Nephron progenitor cell (in vitro differentiated cells): ENCODE measurements at regions not wholly inside any gene's neighbourhood (a gene's known extent, or its start where the extent isn't known, plus 50 kb on each side); places are given as distances from the start of the nearest gene placed in this dataset.
A peak's percentile ranks its signal among the peaks of the same experiment; 100 is the strongest.

ENCODE experiments used
- DNase-seq: peaks from one replicate; pipeline ENCODE4 v3.0.0; 2021
- H3K27ac Mint-ChIP-seq: 2 replicates; pipeline ENCODE4 v1.8.0; 2021; ENCODE audit warnings: mild to moderate bottlenecking, moderate library complexity, mixed read lengths
- H3K27me3 Mint-ChIP-seq: 2 replicates; pipeline ENCODE4 v1.8.0; 2021; ENCODE audit warnings: mild to moderate bottlenecking, low read depth, mixed read lengths; ENCODE audit not compliant: poor library complexity
- H3K36me3 Mint-ChIP-seq: 2 replicates; pipeline ENCODE4 v1.8.0; 2021; ENCODE audit warnings: low read depth, mixed read lengths
- H3K4me1 Mint-ChIP-seq: 2 replicates; pipeline ENCODE4 v1.8.0; 2021; ENCODE audit warnings: mixed read lengths
- H3K4me3 Mint-ChIP-seq: 2 replicates; pipeline ENCODE4 v1.8.0; 2021; ENCODE audit warnings: mild to moderate bottlenecking, moderate library complexity, mixed read lengths
- H3K9me3 Mint-ChIP-seq: 2 replicates; pipeline ENCODE4 v1.8.0; 2021; ENCODE audit warnings: mild to moderate bottlenecking, moderate library complexity, mixed read lengths
- CTCF ChIP-seq: fragments of 200-600 bp; sonication (generic); IDR thresholded peaks from 2 replicates; pipeline ENCODE4 v1.5.0; 2021; ENCODE audit warnings: antibody characterized with exemption

DNA sequence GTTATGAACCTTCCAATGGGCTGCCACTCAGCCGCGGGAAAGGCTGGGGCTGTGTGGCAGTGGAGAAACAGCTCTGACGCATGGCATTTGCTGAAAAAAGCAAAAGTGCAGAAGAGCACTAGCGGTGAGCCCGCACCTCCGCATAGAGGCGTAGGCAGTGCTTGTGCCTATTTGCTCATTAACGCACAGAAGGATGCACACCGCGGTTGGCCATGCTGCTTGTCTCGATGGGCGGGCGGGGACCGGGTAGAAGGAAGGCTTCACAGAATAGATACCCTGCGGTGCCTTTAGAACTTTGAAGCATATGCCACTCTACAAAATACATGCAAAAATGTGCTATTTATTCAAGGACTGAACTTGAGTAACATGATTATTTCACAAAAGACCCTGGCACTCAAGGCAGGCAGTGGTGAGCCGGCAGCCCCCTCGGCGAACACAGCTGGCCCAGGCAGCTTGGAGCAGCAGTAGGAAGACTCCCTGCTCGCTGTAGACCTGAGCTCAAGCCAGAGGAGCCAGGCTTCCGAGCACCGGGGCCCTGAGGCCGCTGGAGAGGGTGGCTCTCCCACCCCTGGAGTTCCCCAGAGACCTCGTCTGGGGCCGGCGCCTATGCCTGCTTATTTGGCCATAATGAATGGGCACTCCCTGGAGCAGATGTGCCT is 71.5 kb downstream of the SIK1 start:
- H3K36me3 Mint-ChIP-seq, result no peaks in the 10 kb centered on the region
- peaks cover 18% of the 10 kb centered on the region for H3K27me3 Mint-ChIP-seq
- peaks cover 64% of the 10 kb centered on the region for H3K4me1 Mint-ChIP-seq
- no peak overlapping the region for H3K4me3 Mint-ChIP-seq
- H3K27ac Mint-ChIP-seq, result no peak overlapping the region
- no peaks in the 10 kb centered on the region for H3K9me3 Mint-ChIP-seq
- no peak for DNase-seq
- no peak for TF ChIP-seq CTCF

DNA sequence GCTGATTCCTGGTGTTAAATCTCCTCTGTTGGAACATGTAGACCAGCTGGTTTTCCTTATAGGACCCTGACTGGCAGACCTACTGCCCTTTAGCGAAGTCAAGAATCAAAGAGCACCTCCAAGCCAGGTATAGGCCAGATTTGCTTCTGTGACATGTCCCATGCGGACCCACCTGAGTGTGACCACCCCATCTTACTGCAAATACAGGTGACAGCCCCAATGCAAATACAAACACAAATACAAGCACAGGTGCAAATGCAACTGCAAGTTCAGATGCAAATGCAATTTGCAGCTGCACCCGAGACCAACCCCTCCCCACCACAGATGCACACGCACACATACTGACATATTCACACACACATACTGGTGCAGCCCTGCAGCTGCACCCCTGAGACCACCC is 72.3 kb downstream of the SIK1 start:
- peak overlapping the region; percentile 60 for H3K27ac Mint-ChIP-seq

GRCh38 chr21:43354026-43354420 is 72.9 kb downstream of the SIK1 start:
- H3K4me3 Mint-ChIP-seq, result no peak overlapping the region
- no peaks in the 10 kb centered on the region for H3K36me3 Mint-ChIP-seq
- peaks cover 53% of the 10 kb centered on the region for H3K4me1 Mint-ChIP-seq
- no peak for TF ChIP-seq CTCF
- no peaks in the 10 kb centered on the region for H3K9me3 Mint-ChIP-seq
- no peak overlapping the region for H3K27ac Mint-ChIP-seq
- peaks cover 14% of the 10 kb centered on the region for H3K27me3 Mint-ChIP-seq
- no peak for DNase-seq

More for the DNA sequence above, 72.3 kb downstream of the SIK1 start:
- Mint-ChIP-seq H3K27me3 (peaks cover 18% of the 10 kb centered on the region), H3K9me3 (no peaks in the 10 kb centered on the region), H3K36me3 (no peaks in the 10 kb centered on the region), H3K4me3 (no peak overlapping the region), H3K4me1 (peaks cover 56% of the 10 kb centered on the region)
- DNase-seq, result no peak
- no peak for TF ChIP-seq CTCF

- Mint-ChIP-seq H3K9me3 (no peaks in the 10 kb centered on the region), H3K4me1 (peaks cover 53% of the 10 kb centered on the region), H3K36me3 (no peaks in the 10 kb centered on the region), H3K27me3 (peaks cover 14% of the 10 kb centered on the region), H3K27ac (no peak overlapping the region), H3K4me3 (no peak overlapping the region)
- no peak for TF ChIP-seq CTCF
- no peak for DNase-seq
Measured at GRCh38 chr21:43353282-43354025, 73.5 kb downstream of the SIK1 start.

DNA sequence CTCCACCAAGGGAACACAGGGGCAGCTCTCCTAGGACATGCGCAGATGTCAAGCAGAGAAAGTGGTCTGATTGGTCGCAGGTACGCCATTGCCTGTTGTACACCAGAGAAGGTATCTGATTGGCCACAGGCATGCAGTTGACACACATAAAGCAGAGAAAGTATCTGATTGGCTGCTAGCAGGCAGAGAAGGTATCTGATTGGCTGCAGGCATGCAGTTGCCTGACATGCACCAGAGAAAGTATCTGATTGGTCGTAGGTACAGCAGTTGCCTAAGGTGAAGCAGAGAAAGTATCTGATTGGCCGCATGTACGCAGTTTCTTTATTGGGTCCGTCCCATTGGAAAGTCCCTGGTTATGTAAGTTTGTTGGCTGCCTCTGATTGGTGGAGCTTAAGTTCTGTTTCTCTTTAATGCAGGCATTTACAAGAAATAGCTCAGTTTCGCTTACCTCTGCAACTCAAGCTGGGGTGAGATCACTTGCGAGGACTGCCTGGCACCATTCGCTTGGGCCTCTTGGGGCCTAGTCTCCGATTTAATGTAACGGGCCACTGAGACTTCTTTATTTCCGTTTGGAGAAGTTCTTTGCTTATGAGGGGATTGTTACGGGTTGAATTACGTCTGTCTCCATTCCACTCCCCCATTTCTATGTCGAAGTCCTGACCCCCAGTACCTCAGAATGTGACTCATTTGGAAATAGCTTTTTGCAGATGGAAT is 74.2 kb downstream of the SIK1 start:
- Mint-ChIP-seq H3K27ac (no peak overlapping the region), H3K27me3 (peaks cover 14% of the 10 kb centered on the region), H3K4me1 (peaks cover 45% of the 10 kb centered on the region), H3K4me3 (no peak overlapping the region), H3K9me3 (no peaks in the 10 kb centered on the region), H3K36me3 (no peaks in the 10 kb centered on the region)
- no peak for TF ChIP-seq CTCF
- no peak for DNase-seq
